IMR-90 (cell line): ENCODE measurements at regions not wholly inside any gene's neighbourhood (a gene's known extent, or its start where the extent isn't known, plus 50 kb on each side); places are given as distances from the start of the nearest gene placed in this dataset.

ENCODE experiments used
- ATAC-seq: fragments of 200-7000 bp; cut with Tn5 transposase; 2 replicates; pipeline ENCODE4 v1.9.1; 2020; ENCODE audit warnings: low read depth, mild to moderate bottlenecking, moderate library complexity
- BruUV-seq: library from RNA; stranded (reverse); fragments of 400-500 nt; replicated peaks from 2 replicates; lab custom pipeline; 2021; lab: Mats Ljungman, UMichigan
- CTCF ChIA-PET: fragments of 300-600 bp; formaldehyde crosslinking; extraction: SDS; loops from one replicate; lab custom pipeline; 2021; ENCODE audit warnings: antibody characterized with exemption; lab: Yijun Ruan, JAX
- POLR2A ChIA-PET: fragments of 300-600 bp; sonication (Branson Sonifier 250); formaldehyde crosslinking; loops from one replicate; lab custom pipeline; 2022; ENCODE audit warnings: antibody characterized with exemption; ENCODE audit not compliant: unreplicated experiment; lab: Charles Lee
- DNase-seq: peaks from one replicate; pipeline ENCODE4 v3.0.0; 2013
- H2AFZ ChIP-seq: replicated peaks from 2 replicates; pipeline ENCODE3; 2013; ENCODE audit warnings: low read length, mild to moderate bottlenecking; ENCODE audit not compliant: poor library complexity
- H2AK5ac ChIP-seq: 2 replicates; pipeline ENCODE4 v1.6.1; 2013; ENCODE audit warnings: low read depth, low read length, inconsistent platforms
- H2AK9ac ChIP-seq: replicated peaks from 2 replicates; pipeline ENCODE3; 2013; ENCODE audit warnings: mild to moderate bottlenecking, low read depth, low read length, moderate library complexity; ENCODE audit not compliant: poor library complexity
- H2BK120ac ChIP-seq: 2 replicates; pipeline ENCODE4 v1.6.1; 2013; ENCODE audit warnings: low read depth, low read length, inconsistent platforms
- H2BK15ac ChIP-seq: 3 replicates; pipeline ENCODE4 v1.6.1; 2013; ENCODE audit warnings: low read depth, low read length, inconsistent platforms
- H2BK20ac ChIP-seq: 2 replicates; pipeline ENCODE4 v1.6.1; 2013; ENCODE audit warnings: low read depth, mild to moderate bottlenecking, inconsistent platforms, low read length, moderate library complexity
- H2BK5ac ChIP-seq: 2 replicates; pipeline ENCODE4 v1.6.1; 2013; ENCODE audit warnings: mild to moderate bottlenecking, low read depth, low read length, inconsistent platforms; ENCODE audit not compliant: poor library complexity, severe bottlenecking
- H3K14ac ChIP-seq: replicated peaks from 2 replicates; pipeline ENCODE4 v1.6.1; 2013; ENCODE audit warnings: low read depth, low read length, inconsistent platforms
- H3K18ac ChIP-seq: 2 replicates; pipeline ENCODE4 v1.6.1; 2013; ENCODE audit warnings: low read depth, low read length, control low read depth
- H3K23ac ChIP-seq: 2 replicates; pipeline ENCODE4 v1.6.1; 2013; ENCODE audit warnings: low read depth, low read length, inconsistent platforms
- H3K27ac ChIP-seq: 2 replicates; pipeline ENCODE4 v1.5.1; 2013; ENCODE audit warnings: mild to moderate bottlenecking, control low read depth, low read length; ENCODE audit not compliant: insufficient read depth
- H3K27me3 ChIP-seq: 2 replicates; pipeline ENCODE4 v1.6.1; 2013; ENCODE audit warnings: low read length; ENCODE audit not compliant: control insufficient read depth, insufficient read depth
- H3K36me3 ChIP-seq: 2 replicates; pipeline ENCODE4 v1.6.1; 2013; ENCODE audit warnings: low read length, mixed read lengths; ENCODE audit not compliant: control insufficient read depth, insufficient read depth
- H3K4ac ChIP-seq: 2 replicates; pipeline ENCODE4 v1.6.1; 2013; ENCODE audit warnings: low read depth, low read length, inconsistent platforms
- H3K4me1 ChIP-seq: 2 replicates; pipeline ENCODE4 v1.6.1; 2013; ENCODE audit warnings: low read length, mixed read lengths; ENCODE audit not compliant: control insufficient read depth, insufficient read depth
- H3K4me2 ChIP-seq: 2 replicates; pipeline ENCODE4 v1.6.1; 2013; ENCODE audit warnings: low read depth, mild to moderate bottlenecking, control low read depth, low read length, moderate library complexity
- H3K4me3 ChIP-seq: 2 replicates; pipeline ENCODE4 v1.5.1; 2013; ENCODE audit warnings: low read depth, mild to moderate bottlenecking, control low read depth, low read length, moderate library complexity; ENCODE audit not compliant: insufficient read depth
- H3K56ac ChIP-seq: 2 replicates; pipeline ENCODE4 v1.6.1; 2013; ENCODE audit warnings: low read length, inconsistent platforms; ENCODE audit not compliant: insufficient read depth; ENCODE audit errors: extremely low read depth
- H3K79me1 ChIP-seq, 2 experiments: 2 replicates each; pipeline ENCODE4 v1.6.1; 2013; ENCODE audit warnings: low read length in 2 of 2, inconsistent platforms in 1 of 2, low read depth in 1 of 2
- H3K9ac ChIP-seq: 2 replicates; pipeline ENCODE4 v1.6.1; 2013; ENCODE audit warnings: low read depth, low read length, control low read depth
- H3K9me1 ChIP-seq: 2 replicates; pipeline ENCODE4 v1.6.1; 2013; ENCODE audit warnings: low read length, inconsistent platforms; ENCODE audit not compliant: insufficient read depth
- H3K9me3 ChIP-seq: 2 replicates; pipeline ENCODE4 v1.6.1; 2013; ENCODE audit warnings: low read length; ENCODE audit not compliant: control insufficient read depth, insufficient read depth
- H4K20me1 ChIP-seq: 2 replicates; pipeline ENCODE4 v1.6.1; 2013; ENCODE audit warnings: low read length, inconsistent platforms; ENCODE audit not compliant: insufficient read depth
- H4K5ac ChIP-seq: 2 replicates; pipeline ENCODE4 v1.6.1; 2013; ENCODE audit warnings: mild to moderate bottlenecking, low read depth, low read length, control low read depth
- H4K8ac ChIP-seq, 2 experiments: 2 replicates each; pipeline ENCODE4 v1.6.1; 2013; ENCODE audit warnings: low read depth in 2 of 2, low read length in 2 of 2, control low read depth in 1 of 2, inconsistent platforms in 1 of 2
- H4K91ac ChIP-seq: 2 replicates; pipeline ENCODE4 v1.6.1; 2013; ENCODE audit warnings: low read depth, low read length, inconsistent platforms; ENCODE audit not compliant: insufficient read depth
- BHLHE40 ChIP-seq: fragments of 150-350 bp; IDR thresholded peaks from 2 replicates; pipeline ENCODE4 v1.6.1; 2016; ENCODE audit warnings: mild to moderate bottlenecking, low read depth, low read length
- CEBPB ChIP-seq: IDR thresholded peaks from 2 replicates; pipeline ENCODE4 v1.6.1; 2012; ENCODE audit warnings: low read depth, low read length, improper control_type of control experiment
- CHD1 ChIP-seq: IDR thresholded peaks from 2 replicates; pipeline ENCODE4 v1.6.1; 2012; ENCODE audit warnings: low read depth, low read length, improper control_type of control experiment
- FOS ChIP-seq: fragments of 150-350 bp; IDR thresholded peaks from 2 replicates; pipeline ENCODE4 v1.6.1; 2016; ENCODE audit warnings: low read depth, low read length
- MAFK ChIP-seq: IDR thresholded peaks from 2 replicates; pipeline ENCODE4 v1.6.1; 2012; ENCODE audit warnings: low read depth, low read length, improper control_type of control experiment
- MAZ ChIP-seq: IDR thresholded peaks from 2 replicates; pipeline ENCODE4 v1.6.1; 2012; ENCODE audit warnings: low read depth, mild to moderate bottlenecking, low read length, improper control_type of control experiment, moderate library complexity, borderline replicate concordance
- MXI1 ChIP-seq: IDR thresholded peaks from 2 replicates; pipeline ENCODE4 v1.6.1; 2012; ENCODE audit warnings: low read depth, mild to moderate bottlenecking, low read length, moderate library complexity, borderline replicate concordance
- NFE2L2 ChIP-seq: fragments of 150-350 bp; IDR thresholded peaks from 2 replicates; pipeline ENCODE4 v1.6.1; 2016; ENCODE audit warnings: low read depth, mild to moderate bottlenecking, low read length
- POLR2A ChIP-seq: IDR thresholded peaks from 2 replicates; pipeline ENCODE4 v1.6.1; 2012; ENCODE audit warnings: mild to moderate bottlenecking, low read depth, low read length
- RAD21 ChIP-seq: IDR thresholded peaks from 2 replicates; pipeline ENCODE4 v1.6.1; 2012; ENCODE audit warnings: low read length, improper control_type of control experiment
- RCOR1 ChIP-seq: IDR thresholded peaks from 2 replicates; pipeline ENCODE4 v1.6.1; 2012; ENCODE audit warnings: mild to moderate bottlenecking, low read length, improper control_type of control experiment; ENCODE audit not compliant: insufficient replicate concordance
- RFX5 ChIP-seq: IDR thresholded peaks from 2 replicates; pipeline ENCODE4 v1.8.0; 2012; ENCODE audit warnings: low read depth, mild to moderate bottlenecking, low read length, moderate library complexity
- SMC3 ChIP-seq: fragments of 150-350 bp; IDR thresholded peaks from 2 replicates; pipeline ENCODE4 v1.6.1; 2016; ENCODE audit warnings: low read depth, mild to moderate bottlenecking, antibody characterized with exemption, low read length, moderate library complexity
- WGBS, 2 experiments: methylation state at CpG; one replicate each; pipeline versions ENCODE4 v1.1.5 to v1.1.7; 2013; ENCODE audit warnings: missing lambda C conversion rate in 2 of 2; ENCODE audit not compliant: insufficient read length in 1 of 2; ENCODE audit errors: extremely low coverage in 2 of 2; 5-methylcytosine and 5-hydroxymethylcytosine counted together
- dilution Hi-C: fragments of 300-500 bp; cut with HindIII; formaldehyde crosslinking; loops from one replicate; pipeline ENCODE4 v1.14.3; 2018; ENCODE audit warnings: low sequenced_read_pairs; ENCODE audit not compliant: unreplicated experiment
- in situ Hi-C: fragments of 300-500 bp; cut with MboI; formaldehyde crosslinking; loops from 3 replicates; pipeline ENCODE4 v1.14.3; 2019; ENCODE audit warnings: low sequenced_read_pairs, inconsistent platforms, mixed read lengths
- intact Hi-C: fragments of 100-400 bp; cut with micrococcal nuclease; formaldehyde crosslinking; loops from 2 replicates; pipeline ENCODE4 v1.10.0; 2022
- TF ChIP-seq, protein P1 (sequence below): fragments of 150-350 bp; IDR thresholded peaks from 2 replicates; pipeline ENCODE4 v1.6.1; 2017; ENCODE audit warnings: mild to moderate bottlenecking, antibody characterized with exemption, low read length, low read depth
- TF ChIP-seq, protein P2 (sequence below): conservative IDR thresholded peaks from 2 replicates; pipeline ENCODE4 v1.5.1; 2012; ENCODE audit warnings: mild to moderate bottlenecking, low read depth, low read length, improper control_type of control experiment
- TF ChIP-seq, protein P3 (sequence below): fragments of 150-350 bp; IDR thresholded peaks from 2 replicates; pipeline ENCODE4 v1.6.1; 2016; ENCODE audit warnings: low read depth, mild to moderate bottlenecking, low read length, moderate library complexity, borderline replicate concordance

DNA sequence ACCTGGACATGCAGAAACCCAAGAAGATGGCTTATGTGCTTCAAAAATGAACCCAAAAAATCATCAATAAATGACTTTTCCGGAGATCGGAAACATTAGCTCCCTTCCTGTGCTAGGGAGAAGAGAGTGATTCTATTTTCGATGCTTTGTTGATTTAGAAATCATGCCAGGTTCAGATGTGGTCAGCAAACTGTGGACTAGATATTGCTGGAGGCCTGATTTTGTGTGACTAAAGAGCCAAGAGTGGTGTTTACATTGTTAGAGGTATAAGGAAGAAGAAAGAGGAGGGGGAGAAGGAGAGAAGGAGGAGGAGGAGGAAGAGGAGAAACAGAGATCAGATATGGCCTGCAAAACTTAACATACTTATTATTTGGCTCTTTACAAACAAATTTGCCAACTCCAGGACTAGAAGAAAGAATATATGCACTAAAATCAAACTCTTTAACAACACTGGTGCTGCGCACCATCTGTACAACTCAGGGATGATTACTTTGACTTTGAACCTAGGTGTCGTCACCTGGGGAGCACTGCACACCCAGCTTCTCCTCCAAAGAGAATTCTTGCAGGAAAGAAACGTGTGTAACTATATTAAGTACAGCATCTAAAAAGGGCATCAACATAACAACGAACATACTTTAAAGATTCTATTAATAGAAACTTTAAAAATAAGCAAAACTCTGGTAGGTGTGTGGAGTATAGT lies 664.9 kb upstream of the LCORL start:
- DNase-seq (no peak), ATAC-seq (no peak)
- Histone ChIP-seq H2AK5ac (no peak overlapping the region), H3K4ac (no peak overlapping the region), H3K36me3 (no peaks in the 10 kb centered on the region), H2BK5ac (no peak overlapping the region), H3K56ac (no peak overlapping the region), H2AFZ (no peak overlapping the region), H2AK9ac (no peak overlapping the region), H4K20me1 (no peaks in the 10 kb centered on the region), H3K27me3 (no peaks in the 10 kb centered on the region), H4K91ac (no peak overlapping the region), H3K9me3 (no peaks in the 10 kb centered on the region), H3K18ac (no peak overlapping the region), H3K27ac (no peak overlapping the region), H2BK15ac (no peak overlapping the region), H3K23ac (no peak overlapping the region), H2BK20ac (no peak overlapping the region), H3K9me1 (no peaks in the 10 kb centered on the region), H3K4me3 (no peak overlapping the region), H3K9ac (no peak overlapping the region), H3K4me2 (no peak overlapping the region), H3K4me1 (no peaks in the 10 kb centered on the region), H4K8ac (no peak overlapping the region), H4K5ac (no peak overlapping the region), H2BK120ac (no peak overlapping the region), H3K14ac (no peak overlapping the region), H3K79me1 (no peaks in the 10 kb centered on the region)
- no TSS peak for BruUV-seq
- in situ Hi-C loops (loop anchor here (10.0 to 25.0 kb wide), 4 partner anchors 1551 to 1998 kb away; no protein-coding TSS in a partner anchor), intact Hi-C loops (loop anchor here (2.0 to 10.0 kb wide), 3 partner anchors 1618 to 1998 kb away; no protein-coding TSS in a partner anchor), dilution Hi-C loops (no loop called here)
- 11% methylated on average over 1 of the region's 7 CpGs; no CpG with 5 or more reads in 1 of the 2 experiments for WGBS, 2 experiments
- TF ChIP-seq MXI1 (no peak), MAFK (no peak), RAD21 (no peak), CEBPB (no peak), RFX5 (no peak), POLR2A (no peak), MAZ (no peak), BHLHE40 (no peak), FOS (no peak), RCOR1 (no peak), SMC3 (no peak), CHD1 (no peak), NFE2L2 (no peak)
- TF ChIP-seq, protein P1, sequence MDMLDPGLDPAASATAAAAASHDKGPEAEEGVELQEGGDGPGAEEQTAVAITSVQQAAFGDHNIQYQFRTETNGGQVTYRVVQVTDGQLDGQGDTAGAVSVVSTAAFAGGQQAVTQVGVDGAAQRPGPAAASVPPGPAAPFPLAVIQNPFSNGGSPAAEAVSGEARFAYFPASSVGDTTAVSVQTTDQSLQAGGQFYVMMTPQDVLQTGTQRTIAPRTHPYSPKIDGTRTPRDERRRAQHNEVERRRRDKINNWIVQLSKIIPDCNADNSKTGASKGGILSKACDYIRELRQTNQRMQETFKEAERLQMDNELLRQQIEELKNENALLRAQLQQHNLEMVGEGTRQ: no peak
- TF ChIP-seq, protein P2, sequence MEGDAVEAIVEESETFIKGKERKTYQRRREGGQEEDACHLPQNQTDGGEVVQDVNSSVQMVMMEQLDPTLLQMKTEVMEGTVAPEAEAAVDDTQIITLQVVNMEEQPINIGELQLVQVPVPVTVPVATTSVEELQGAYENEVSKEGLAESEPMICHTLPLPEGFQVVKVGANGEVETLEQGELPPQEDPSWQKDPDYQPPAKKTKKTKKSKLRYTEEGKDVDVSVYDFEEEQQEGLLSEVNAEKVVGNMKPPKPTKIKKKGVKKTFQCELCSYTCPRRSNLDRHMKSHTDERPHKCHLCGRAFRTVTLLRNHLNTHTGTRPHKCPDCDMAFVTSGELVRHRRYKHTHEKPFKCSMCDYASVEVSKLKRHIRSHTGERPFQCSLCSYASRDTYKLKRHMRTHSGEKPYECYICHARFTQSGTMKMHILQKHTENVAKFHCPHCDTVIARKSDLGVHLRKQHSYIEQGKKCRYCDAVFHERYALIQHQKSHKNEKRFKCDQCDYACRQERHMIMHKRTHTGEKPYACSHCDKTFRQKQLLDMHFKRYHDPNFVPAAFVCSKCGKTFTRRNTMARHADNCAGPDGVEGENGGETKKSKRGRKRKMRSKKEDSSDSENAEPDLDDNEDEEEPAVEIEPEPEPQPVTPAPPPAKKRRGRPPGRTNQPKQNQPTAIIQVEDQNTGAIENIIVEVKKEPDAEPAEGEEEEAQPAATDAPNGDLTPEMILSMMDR: no peak
- TF ChIP-seq, protein P3, sequence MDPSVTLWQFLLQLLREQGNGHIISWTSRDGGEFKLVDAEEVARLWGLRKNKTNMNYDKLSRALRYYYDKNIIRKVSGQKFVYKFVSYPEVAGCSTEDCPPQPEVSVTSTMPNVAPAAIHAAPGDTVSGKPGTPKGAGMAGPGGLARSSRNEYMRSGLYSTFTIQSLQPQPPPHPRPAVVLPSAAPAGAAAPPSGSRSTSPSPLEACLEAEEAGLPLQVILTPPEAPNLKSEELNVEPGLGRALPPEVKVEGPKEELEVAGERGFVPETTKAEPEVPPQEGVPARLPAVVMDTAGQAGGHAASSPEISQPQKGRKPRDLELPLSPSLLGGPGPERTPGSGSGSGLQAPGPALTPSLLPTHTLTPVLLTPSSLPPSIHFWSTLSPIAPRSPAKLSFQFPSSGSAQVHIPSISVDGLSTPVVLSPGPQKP: no peak
- ChIA-PET CTCF (no interaction called here), POLR2A (no interaction called here)
